ENCODE measurements at regions not wholly inside any gene's neighbourhood (a gene's known extent, or its start where the extent isn't known, plus 50 kb on each side); places are given as distances from the start of the nearest gene placed in this dataset.

GRCh38 chr13:58843071-58843470, 1211.5 kb downstream of the PCDH17 start:
- ChIA-PET POLR2A (ENCODE audit: low non-redundant PET) (no interaction called here), CTCF (no interaction called here)
- no TSS peak for BruUV-seq (replicated peaks)
- Histone ChIP-seq H3K4me1 (ENCODE audit: insufficient read depth, low read length, poor library complexity, severe bottlenecking) (peaks cover 2% of the 10 kb centered on the region), H3K4me3 (ENCODE audit: low read depth, low read length, poor library complexity, severe bottlenecking) (no peak overlapping the region), H3K36me3 (ENCODE audit: insufficient read depth, low read length, poor library complexity, severe bottlenecking) (no peaks in the 10 kb centered on the region), H3K27me3 (replicated peaks; ENCODE audit: insufficient read depth, low read depth, low read length, poor library complexity) (no peaks in the 10 kb centered on the region), H3K27ac (ENCODE audit: low read depth, low read length, poor library complexity, severe bottlenecking) (no peak overlapping the region), H3K9me3 (ENCODE audit: low read depth, low read length, poor library complexity, severe bottlenecking) (no peaks in the 10 kb centered on the region)
- no peak for DNase-seq (ENCODE audit: low spot score)
- TF ChIP-seq EZH2 (IDR thresholded peaks at IDR 0.05; ENCODE audit: borderline replicate concordance, low read depth, low read length, poor library complexity, severe bottlenecking) = no peak
- no peak for TF ChIP-seq CTCF (conservative IDR thresholded peaks at IDR 0.05; ENCODE audit: low read depth, low read length)
- intact Hi-C loops (cut with micrococcal nuclease; ENCODE audit: unreplicated experiment) = no loop called here

GRCh38 chr13:58843567-58843966, 1212.0 kb downstream of the PCDH17 start:
- H3K9me3 ChIP-seq (ENCODE audit: low read depth, low read length, poor library complexity, severe bottlenecking) = no peaks in the 10 kb centered on the region
- intact Hi-C loops (cut with micrococcal nuclease; ENCODE audit: unreplicated experiment) = no loop called here
- H3K27ac ChIP-seq (ENCODE audit: low read depth, low read length, poor library complexity, severe bottlenecking) = no peak overlapping the region
- CTCF ChIA-PET = no interaction called here
- no peaks in the 10 kb centered on the region for H3K27me3 ChIP-seq (replicated peaks; ENCODE audit: insufficient read depth, low read depth, low read length, poor library complexity)
- no peak for TF ChIP-seq EZH2 (IDR thresholded peaks at IDR 0.05; ENCODE audit: borderline replicate concordance, low read depth, low read length, poor library complexity, severe bottlenecking)
- no peak for TF ChIP-seq CTCF (conservative IDR thresholded peaks at IDR 0.05; ENCODE audit: low read depth, low read length)
- DNase-seq (ENCODE audit: low spot score) = peak; percentile 7
- POLR2A ChIA-PET (ENCODE audit: low non-redundant PET) = no interaction called here
- no peak overlapping the region for H3K4me3 ChIP-seq (ENCODE audit: low read depth, low read length, poor library complexity, severe bottlenecking)
- peaks cover 3% of the 10 kb centered on the region for H3K4me1 ChIP-seq (ENCODE audit: insufficient read depth, low read length, poor library complexity, severe bottlenecking)
- no TSS peak for BruUV-seq (replicated peaks)
- H3K36me3 ChIP-seq (ENCODE audit: insufficient read depth, low read length, poor library complexity, severe bottlenecking) = no peaks in the 10 kb centered on the region

GRCh38 chr13:58850161-58850560, 1218.6 kb downstream of the PCDH17 start:
- intact Hi-C loops (cut with micrococcal nuclease; ENCODE audit: unreplicated experiment) = no loop called here
- ChIA-PET POLR2A (ENCODE audit: low non-redundant PET) (no interaction called here), CTCF (no interaction called here)
- Histone ChIP-seq H3K4me3 (ENCODE audit: low read depth, low read length, poor library complexity, severe bottlenecking) (no peak overlapping the region), H3K27me3 (replicated peaks; ENCODE audit: insufficient read depth, low read depth, low read length, poor library complexity) (no peaks in the 10 kb centered on the region), H3K27ac (ENCODE audit: low read depth, low read length, poor library complexity, severe bottlenecking) (no peak overlapping the region), H3K4me1 (ENCODE audit: insufficient read depth, low read length, poor library complexity, severe bottlenecking) (peaks cover 13% of the 10 kb centered on the region), H3K9me3 (ENCODE audit: low read depth, low read length, poor library complexity, severe bottlenecking) (no peaks in the 10 kb centered on the region), H3K36me3 (ENCODE audit: insufficient read depth, low read length, poor library complexity, severe bottlenecking) (no peaks in the 10 kb centered on the region)
- no TSS peak for BruUV-seq (replicated peaks)
- no peak for DNase-seq (ENCODE audit: low spot score)
- TF ChIP-seq CTCF (conservative IDR thresholded peaks at IDR 0.05; ENCODE audit: low read depth, low read length) (no peak), EZH2 (IDR thresholded peaks at IDR 0.05; ENCODE audit: borderline replicate concordance, low read depth, low read length, poor library complexity, severe bottlenecking) (no peak)

Data from A673 (cell line).